GM21423 (cell line): ENCODE measurements at regions not wholly inside any gene's neighbourhood (a gene's known extent, or its start where the extent isn't known, plus 50 kb on each side); places are given as distances from the start of the nearest gene placed in this dataset.
A peak's percentile ranks its signal among the peaks of the same experiment; 100 is the strongest.

ENCODE experiments used
- ATAC-seq: cut with Tn5 transposase; IDR thresholded peaks from one replicate; pipeline ENCODE4 v1.9.1; 2021; ENCODE audit warnings: mild to moderate bottlenecking, moderate library complexity; ENCODE audit not compliant: unreplicated experiment

- ATAC-seq = no peak
These were observed 146.9 kb downstream of the CD47 start for GRCh38 chr3:107943786-107944523.

- ATAC-seq = no peak
These were observed 147.7 kb downstream of the CD47 start for GRCh38 chr3:107942951-107943749.

GRCh38 chr3:107942244-107942643, 148.6 kb downstream of the CD47 start:
- ATAC-seq = peak; percentile 49

- ATAC-seq = no peak
These were observed 151.0 kb downstream of the CD47 start for GRCh38 chr3:107939691-107940442.

DNA sequence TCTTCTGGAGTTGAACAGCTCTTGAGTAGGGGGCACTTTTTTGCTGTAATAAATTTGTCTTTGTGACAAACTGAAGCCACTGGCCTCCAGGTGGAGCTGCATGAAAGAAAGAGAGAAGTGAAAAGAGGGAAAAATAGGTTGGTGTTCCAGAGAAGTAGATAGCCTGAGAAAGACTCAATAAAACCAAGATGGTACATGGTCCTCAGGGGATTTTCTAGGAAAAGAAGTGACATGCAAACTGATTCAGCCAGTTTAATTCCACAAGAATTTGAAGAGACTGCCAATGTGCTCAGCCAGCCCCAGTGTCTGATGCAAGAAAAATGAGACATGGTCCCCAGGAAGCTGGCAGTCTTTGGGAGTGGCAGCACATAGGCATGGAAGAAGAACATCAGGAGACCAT, 152.7 kb downstream of the CD47 start:
- ATAC-seq = no peak

DNA sequence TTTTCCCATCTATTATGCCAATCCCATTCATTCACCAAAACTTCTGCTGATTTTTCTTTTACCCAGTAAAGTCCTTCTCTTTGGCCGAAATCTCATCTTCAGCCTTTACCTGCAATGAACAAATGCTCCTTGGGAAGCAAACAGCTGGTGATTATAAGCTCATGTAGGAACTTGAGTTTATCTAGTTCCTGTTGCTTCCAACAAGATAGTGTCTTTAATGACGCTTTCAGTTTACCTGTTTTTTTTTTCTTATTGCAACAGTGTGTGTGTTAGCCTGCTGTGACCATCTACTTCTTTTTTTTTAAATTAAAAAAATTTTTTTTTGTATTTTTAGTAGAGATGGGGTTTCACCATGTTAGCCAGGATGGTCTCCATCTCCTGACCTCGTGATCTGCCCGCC, 156.0 kb downstream of the CD47 start:
- ATAC-seq = no peak

- ATAC-seq = no peak
These were observed 157.4 kb downstream of the CD47 start for GRCh38 chr3:107933450-107933849.

- ATAC-seq = no peak
These were observed 159.5 kb downstream of the CD47 start for GRCh38 chr3:107931326-107931725.

DNA sequence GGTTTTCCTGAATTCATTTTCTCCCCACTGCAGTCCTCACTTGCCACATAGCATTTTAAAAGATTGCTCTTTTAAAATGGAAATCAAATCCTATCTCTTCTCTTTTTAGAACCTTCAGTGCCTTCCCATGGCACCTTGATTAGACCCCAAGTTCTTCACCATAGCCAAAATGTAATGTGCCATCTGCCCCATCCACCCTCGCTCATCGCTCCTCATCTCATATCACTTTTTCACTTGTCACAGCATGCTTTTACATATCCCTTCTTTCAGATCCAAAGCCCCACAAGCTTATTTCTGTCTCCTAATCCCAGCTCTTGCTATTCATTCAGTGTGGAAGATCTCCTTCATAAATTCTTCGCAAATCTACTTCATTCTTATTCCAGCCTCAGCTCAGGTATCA, 161.7 kb downstream of the CD47 start:
- no peak for ATAC-seq

DNA sequence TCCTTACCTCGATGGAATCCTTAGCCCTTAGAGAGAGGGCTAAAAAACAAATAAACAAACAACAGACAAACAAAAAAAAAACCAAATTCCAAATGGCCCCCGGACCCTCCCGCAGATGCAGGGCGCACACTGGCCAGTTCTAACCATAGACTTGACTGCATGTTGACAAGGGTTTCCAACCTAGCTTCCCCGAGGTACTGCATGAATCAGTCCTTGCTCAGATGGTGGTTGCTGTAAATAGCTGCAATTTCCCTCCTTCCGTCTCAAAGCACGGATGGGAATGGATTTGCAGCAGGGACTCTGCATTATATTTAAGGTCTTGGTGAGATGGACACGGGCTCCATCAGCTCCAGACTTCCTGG, 162.8 kb downstream of the CD47 start:
- ATAC-seq = peak; percentile 6

GRCh38 chr3:107927361-107928083, 163.3 kb downstream of the CD47 start:
- ATAC-seq = peak; percentile 94

- no peak for ATAC-seq
These were observed 165.0 kb downstream of the CD47 start for GRCh38 chr3:107925851-107926250.

DNA sequence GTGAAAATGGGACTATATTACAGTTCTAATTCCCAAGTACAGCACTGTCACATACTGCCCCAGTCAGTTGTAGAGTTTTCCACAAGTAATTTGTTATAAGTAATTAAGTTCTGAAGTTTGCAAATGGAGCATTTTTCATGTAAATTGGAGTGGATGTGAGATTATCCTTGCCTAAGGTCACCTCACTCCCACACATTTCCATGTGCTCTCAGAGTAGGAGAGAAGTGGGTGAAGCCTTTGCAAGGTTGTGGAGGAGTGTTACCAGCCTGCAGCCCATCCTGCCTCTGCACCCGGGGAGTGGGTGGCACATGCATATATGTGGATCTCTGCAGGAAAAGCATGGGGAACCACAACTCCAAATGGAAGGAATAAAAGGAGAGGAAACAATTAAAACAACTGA, 169.8 kb downstream of the CD47 start:
- ATAC-seq = no peak

DNA sequence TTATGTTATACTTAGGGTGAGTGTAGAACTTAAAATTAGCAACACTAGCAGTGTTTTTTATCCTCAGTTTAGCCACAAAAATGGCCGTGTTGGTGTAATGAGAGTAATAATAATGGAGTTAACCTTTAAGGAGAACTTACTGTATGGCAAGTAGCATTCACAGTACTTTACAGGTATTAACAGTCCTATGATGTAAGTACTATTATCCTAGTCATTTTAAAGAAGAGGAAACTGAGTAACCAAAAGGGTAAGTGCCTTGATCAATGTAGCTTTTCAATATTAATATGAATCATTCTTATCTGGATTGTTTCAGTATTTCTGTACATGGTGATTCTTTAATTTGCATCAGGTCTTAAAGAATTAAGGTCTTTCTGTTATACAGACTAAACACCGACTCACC, 170.3 kb downstream of the CD47 start:
- ATAC-seq = no peak

DNA sequence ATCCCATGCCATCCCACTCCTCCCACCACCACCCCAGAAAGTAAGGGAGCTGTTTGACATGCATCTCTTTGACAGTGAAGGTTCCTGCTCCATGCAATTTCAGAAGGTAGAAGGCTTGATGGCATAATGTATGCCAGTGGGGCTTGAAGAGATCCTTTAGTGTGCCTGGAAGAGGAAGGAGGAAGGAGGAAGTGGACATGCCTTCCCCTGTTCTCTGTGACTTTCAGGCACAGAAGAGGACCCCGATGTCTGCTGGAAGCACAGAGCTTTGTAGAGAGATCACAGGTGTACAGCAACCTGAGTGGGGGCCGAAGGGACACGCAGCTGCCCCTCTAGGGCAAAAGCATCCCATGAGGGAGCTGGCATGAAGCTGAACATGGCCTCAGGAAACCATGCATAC, 171.6 kb downstream of the CD47 start:
- no peak for ATAC-seq

- ATAC-seq = no peak
These were observed 174.7 kb downstream of the CD47 start for GRCh38 chr3:107916171-107916570.

GRCh38 chr3:107915706-107916105, 175.1 kb downstream of the CD47 start:
- no peak for ATAC-seq

- no peak for ATAC-seq
These were observed 177.1 kb downstream of the CD47 start for GRCh38 chr3:107913701-107914100.

- ATAC-seq = no peak
These were observed 179.4 kb downstream of the CD47 start for GRCh38 chr3:107911337-107912000.

DNA sequence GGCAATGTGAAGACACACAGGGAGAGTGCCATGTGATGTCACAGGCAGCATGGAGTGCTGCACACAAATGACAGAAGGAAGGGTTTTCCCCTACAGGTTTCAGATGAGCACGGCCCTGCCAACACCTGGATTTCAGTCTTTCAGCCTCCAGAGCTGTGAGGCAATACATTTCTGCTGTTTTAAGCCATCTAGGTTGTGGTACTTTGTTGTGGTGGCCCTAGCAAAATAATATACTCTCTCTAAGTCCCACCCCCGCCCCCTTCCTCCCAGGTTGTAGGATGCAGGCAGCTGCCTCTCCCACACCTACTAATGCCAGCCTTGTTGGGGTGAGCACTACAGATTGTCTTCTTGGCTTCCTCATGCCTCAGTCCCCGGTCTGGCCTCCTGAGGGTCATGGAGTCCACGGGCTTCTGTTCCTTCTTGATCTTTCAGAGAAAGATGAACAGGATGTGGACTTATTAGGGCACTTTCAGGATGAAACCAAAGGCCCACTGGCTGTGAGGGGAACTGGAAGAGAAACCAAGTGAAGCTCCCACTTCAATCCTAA, 180.0 kb downstream of the CD47 start:
- ATAC-seq = peak; percentile 96
